ENCODE measurements at regions not wholly inside any gene's neighbourhood (a gene's known extent, or its start where the extent isn't known, plus 50 kb on each side); places are given as distances from the start of the nearest gene placed in this dataset.
"Not testable (repeated sequence)": the region's sequence is repeated elsewhere in the genome, so short reads cannot be mapped to it uniquely, and the experiment has no call there.

DNA sequence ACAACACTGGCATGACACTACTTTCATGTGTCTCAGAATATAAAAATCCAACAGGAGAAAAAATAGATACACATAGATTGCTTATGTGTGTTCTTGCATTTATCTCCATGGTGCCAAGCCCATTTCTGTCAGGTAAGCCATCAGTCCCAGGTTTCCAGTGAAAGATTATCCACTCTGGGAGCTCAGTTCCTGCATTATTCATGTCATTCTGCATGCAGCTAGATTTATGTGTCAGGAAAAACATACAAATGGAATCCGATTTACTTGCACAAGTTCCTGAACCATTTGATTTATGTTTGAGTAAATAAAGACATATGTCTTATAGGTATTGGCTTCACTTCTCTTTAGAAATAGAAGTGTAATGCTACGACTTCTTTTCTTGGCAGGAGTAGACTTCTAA, 569.7 kb downstream of the KCNJ2 start:
- H3K27me3 ChIP-seq (ENCODE audit: control insufficient read depth, insufficient read depth, low read length), result no peaks in the 10 kb centered on the region
- H3K9me3 ChIP-seq (ENCODE audit: control insufficient read depth, low read length), result no peaks in the 10 kb centered on the region
- H3K9ac ChIP-seq (ENCODE audit: low read length), result no peak overlapping the region
- H3K4me3 ChIP-seq (ENCODE audit: low read length), result no peak overlapping the region
- no peaks in the 10 kb centered on the region for H3K4me1 ChIP-seq (ENCODE audit: control insufficient read depth, insufficient read depth, low read length)
- H3K36me3 ChIP-seq (ENCODE audit: control insufficient read depth, insufficient read depth, low read length), result no peaks in the 10 kb centered on the region

DNA sequence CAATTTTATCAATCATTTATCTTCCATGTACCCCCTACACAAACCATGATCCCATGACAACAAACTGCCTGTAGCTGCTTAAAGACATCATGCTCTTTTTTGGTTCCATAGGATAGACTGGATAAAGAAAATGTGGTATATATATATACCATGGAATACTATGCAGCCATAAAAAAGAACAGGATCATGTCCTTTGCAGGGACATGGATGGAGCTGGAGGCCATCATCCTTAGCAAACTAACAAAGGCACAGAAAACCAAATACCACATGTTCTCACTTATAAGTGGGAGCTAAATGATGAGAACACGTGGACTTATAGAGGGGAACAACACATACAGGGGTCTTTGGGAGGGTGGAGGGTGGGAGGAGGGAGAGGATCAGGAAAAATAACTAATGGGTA, 577.2 kb downstream of the KCNJ2 start:
- not testable (repeated sequence) for H3K9ac ChIP-seq (ENCODE audit: low read length); H3K9me3 ChIP-seq (ENCODE audit: control insufficient read depth, low read length); H3K36me3 ChIP-seq (ENCODE audit: control insufficient read depth, insufficient read depth, low read length); H3K4me1 ChIP-seq (ENCODE audit: control insufficient read depth, insufficient read depth, low read length); H3K27me3 ChIP-seq (ENCODE audit: control insufficient read depth, insufficient read depth, low read length); H3K4me3 ChIP-seq (ENCODE audit: low read length)

DNA sequence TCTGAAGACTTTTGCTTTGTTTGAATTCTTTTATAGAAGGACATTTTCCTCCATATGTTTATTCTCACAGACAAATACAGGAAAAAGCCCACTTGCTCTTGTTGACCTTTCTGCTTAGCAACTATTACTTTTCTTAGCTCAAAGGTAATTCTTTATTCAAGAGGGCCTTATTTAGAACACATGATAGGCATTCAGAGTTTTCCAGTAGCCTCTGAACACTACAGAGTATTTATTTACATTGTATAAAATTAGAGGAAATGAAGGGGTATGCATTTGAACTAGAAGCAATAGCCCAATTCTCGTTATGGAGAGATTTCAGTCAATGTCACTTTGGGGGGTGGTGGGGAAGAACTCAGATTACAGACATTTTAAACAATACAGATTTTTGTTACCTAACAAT, 581.7 kb downstream of the KCNJ2 start:
- H3K4me1 ChIP-seq (ENCODE audit: control insufficient read depth, insufficient read depth, low read length), result no peaks in the 10 kb centered on the region
- H3K9me3 ChIP-seq (ENCODE audit: control insufficient read depth, low read length), result no peaks in the 10 kb centered on the region
- no peak overlapping the region for H3K4me3 ChIP-seq (ENCODE audit: low read length)
- H3K36me3 ChIP-seq (ENCODE audit: control insufficient read depth, insufficient read depth, low read length), result no peaks in the 10 kb centered on the region
- H3K9ac ChIP-seq (ENCODE audit: low read length), result no peak overlapping the region
- H3K27me3 ChIP-seq (ENCODE audit: control insufficient read depth, insufficient read depth, low read length), result no peaks in the 10 kb centered on the region

DNA sequence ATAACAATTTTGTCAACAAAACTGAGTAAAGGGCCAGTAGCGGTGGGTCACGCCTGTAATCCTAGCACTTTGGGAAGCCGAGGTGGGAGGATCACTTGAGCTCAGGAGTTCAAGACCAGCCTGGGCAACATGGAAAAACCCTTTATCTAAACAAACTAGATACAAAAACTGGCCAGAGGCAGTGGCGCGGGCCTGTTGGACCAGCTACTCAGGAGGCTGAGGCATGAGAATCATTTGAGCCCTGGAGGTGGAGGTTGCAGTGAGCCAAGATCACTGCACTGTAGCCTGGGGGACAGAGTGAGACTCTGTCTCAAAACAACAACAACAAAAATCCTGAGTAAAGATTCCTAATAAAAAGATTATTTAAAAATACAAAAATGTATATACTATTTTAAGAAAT, 583.1 kb downstream of the KCNJ2 start:
- H3K9ac ChIP-seq (ENCODE audit: low read length); H3K4me1 ChIP-seq (ENCODE audit: control insufficient read depth, insufficient read depth, low read length); H3K4me3 ChIP-seq (ENCODE audit: low read length); H3K27me3 ChIP-seq (ENCODE audit: control insufficient read depth, insufficient read depth, low read length); H3K9me3 ChIP-seq (ENCODE audit: control insufficient read depth, low read length); H3K36me3 ChIP-seq (ENCODE audit: control insufficient read depth, insufficient read depth, low read length): not testable (repeated sequence)

- Histone ChIP-seq H3K4me1 (ENCODE audit: control insufficient read depth, insufficient read depth, low read length) (no peaks in the 10 kb centered on the region), H3K4me3 (ENCODE audit: low read length) (no peak overlapping the region), H3K27me3 (ENCODE audit: control insufficient read depth, insufficient read depth, low read length) (no peaks in the 10 kb centered on the region), H3K36me3 (ENCODE audit: control insufficient read depth, insufficient read depth, low read length) (no peaks in the 10 kb centered on the region), H3K9ac (ENCODE audit: low read length) (no peak overlapping the region), H3K9me3 (ENCODE audit: control insufficient read depth, low read length) (no peaks in the 10 kb centered on the region)
Measured at GRCh38 chr17:70752966-70753467, 583.7 kb downstream of the KCNJ2 start.

DNA sequence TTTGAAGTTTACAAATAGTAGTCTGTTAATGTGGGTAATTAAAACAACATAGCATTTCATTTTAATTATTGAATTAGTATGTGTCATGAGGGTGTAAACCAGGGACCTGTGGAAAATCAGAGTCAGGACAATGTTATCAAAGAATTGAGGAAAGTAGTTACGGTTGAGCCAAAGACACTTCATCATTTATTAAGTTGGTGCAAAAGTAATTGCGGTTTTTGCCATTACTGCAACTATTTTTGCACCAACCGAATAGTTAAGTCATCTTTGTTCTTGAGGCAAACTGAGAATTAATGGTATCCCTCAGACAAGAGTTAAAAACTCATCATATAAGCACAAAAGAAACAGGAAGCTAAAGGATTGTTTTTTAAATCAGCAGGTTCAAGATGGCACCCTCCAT, 593.7 kb downstream of the KCNJ2 start:
- Histone ChIP-seq H3K36me3 (ENCODE audit: control insufficient read depth, insufficient read depth, low read length) (no peaks in the 10 kb centered on the region), H3K9ac (ENCODE audit: low read length) (no peak overlapping the region), H3K27me3 (ENCODE audit: control insufficient read depth, insufficient read depth, low read length) (no peaks in the 10 kb centered on the region), H3K4me1 (ENCODE audit: control insufficient read depth, insufficient read depth, low read length) (no peaks in the 10 kb centered on the region), H3K4me3 (ENCODE audit: low read length) (no peak overlapping the region), H3K9me3 (ENCODE audit: control insufficient read depth, low read length) (no peaks in the 10 kb centered on the region)

GRCh38 chr17:70767102-70767701, 597.9 kb downstream of the KCNJ2 start:
- no peaks in the 10 kb centered on the region for H3K36me3 ChIP-seq (ENCODE audit: control insufficient read depth, insufficient read depth, low read length)
- no peak overlapping the region for H3K4me3 ChIP-seq (ENCODE audit: low read length)
- H3K9me3 ChIP-seq (ENCODE audit: control insufficient read depth, low read length), result no peaks in the 10 kb centered on the region

DNA sequence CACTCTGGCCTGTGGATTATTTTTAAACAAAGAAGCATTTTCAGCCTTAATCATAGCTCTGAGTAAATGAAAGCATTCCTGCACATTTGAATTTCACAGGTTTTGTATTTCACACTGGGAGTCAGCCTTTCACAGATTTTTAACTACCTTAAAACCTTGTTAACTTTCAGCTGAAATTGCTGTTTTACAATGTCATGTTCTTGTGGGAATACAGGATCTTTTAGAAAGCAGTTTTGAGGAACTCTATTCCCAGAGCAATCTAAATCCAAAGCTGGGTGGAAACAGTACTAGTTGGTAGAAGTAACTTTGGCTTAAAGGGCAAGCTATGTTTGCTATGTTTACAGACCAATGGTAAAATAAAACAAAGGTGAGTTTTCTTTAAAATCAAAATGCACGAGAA, 600.6 kb downstream of the KCNJ2 start:
- Histone ChIP-seq H3K4me3 (ENCODE audit: low read length) (no peak overlapping the region), H3K9me3 (ENCODE audit: control insufficient read depth, low read length) (no peaks in the 10 kb centered on the region), H3K4me1 (ENCODE audit: control insufficient read depth, insufficient read depth, low read length) (no peaks in the 10 kb centered on the region), H3K9ac (ENCODE audit: low read length) (no peak overlapping the region), H3K36me3 (ENCODE audit: control insufficient read depth, insufficient read depth, low read length) (no peaks in the 10 kb centered on the region), H3K27me3 (ENCODE audit: control insufficient read depth, insufficient read depth, low read length) (no peaks in the 10 kb centered on the region)

More at GRCh38 chr17:70767102-70767701, 597.9 kb downstream of the KCNJ2 start:
- no peak overlapping the region for H3K9ac ChIP-seq (ENCODE audit: low read length)
- no peaks in the 10 kb centered on the region for H3K27me3 ChIP-seq (ENCODE audit: control insufficient read depth, insufficient read depth, low read length)
- no peaks in the 10 kb centered on the region for H3K4me1 ChIP-seq (ENCODE audit: control insufficient read depth, insufficient read depth, low read length)

DNA sequence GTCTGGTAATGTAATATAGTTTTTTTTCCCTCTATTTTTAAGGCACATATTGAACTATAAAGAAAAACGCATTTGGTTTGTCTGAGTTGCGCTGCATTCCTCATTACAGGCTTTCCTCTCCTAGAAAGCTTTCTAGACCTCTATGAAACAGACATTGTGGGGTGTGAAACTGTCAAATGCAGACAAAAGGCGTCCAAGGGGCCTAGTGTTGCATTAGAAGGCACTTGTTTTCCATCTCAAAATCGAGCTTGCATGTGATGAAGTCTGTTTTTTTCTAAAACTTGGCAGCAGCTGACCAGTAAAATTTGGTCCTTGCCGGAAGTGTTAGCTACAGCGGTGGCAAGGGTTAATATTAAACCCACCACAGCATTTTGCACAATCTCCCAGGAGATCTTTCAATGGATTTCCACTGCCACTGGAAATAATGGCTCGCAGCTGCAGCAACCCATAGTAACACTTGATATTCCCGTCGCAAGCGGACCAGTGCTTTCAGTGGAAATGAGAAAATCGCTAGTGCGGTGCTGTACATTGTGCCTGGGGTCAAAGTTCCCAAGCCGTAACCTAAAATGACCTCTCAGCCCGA, 602.6 kb downstream of the KCNJ2 start:
- Histone ChIP-seq H3K9me3 (ENCODE audit: control insufficient read depth, low read length) (no peaks in the 10 kb centered on the region), H3K4me1 (ENCODE audit: control insufficient read depth, insufficient read depth, low read length) (no peaks in the 10 kb centered on the region), H3K27me3 (ENCODE audit: control insufficient read depth, insufficient read depth, low read length) (no peaks in the 10 kb centered on the region), H3K4me3 (ENCODE audit: low read length) (no peak overlapping the region), H3K36me3 (ENCODE audit: control insufficient read depth, insufficient read depth, low read length) (no peaks in the 10 kb centered on the region), H3K9ac (ENCODE audit: low read length) (no peak overlapping the region)

DNA sequence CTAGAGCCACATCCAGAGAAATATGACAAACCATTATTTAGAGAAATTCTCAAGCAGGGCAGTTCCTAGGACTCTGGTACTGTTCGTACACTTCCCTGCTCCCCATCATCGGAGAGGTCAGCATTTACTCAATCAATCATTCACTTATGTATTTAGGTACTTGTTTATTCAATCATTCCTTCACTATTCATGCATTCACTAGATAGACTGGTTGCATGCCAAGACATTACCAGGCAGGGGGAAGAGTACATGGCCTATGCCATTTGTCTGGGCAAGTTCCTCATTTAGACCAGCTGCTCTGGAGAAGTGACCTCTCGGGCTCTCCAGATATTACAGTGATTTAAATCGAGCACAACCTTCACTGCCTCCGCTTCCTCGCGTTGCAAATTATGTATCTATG, 603.4 kb downstream of the KCNJ2 start:
- Histone ChIP-seq H3K36me3 (ENCODE audit: control insufficient read depth, insufficient read depth, low read length) (no peaks in the 10 kb centered on the region), H3K4me1 (ENCODE audit: control insufficient read depth, insufficient read depth, low read length) (no peaks in the 10 kb centered on the region), H3K4me3 (ENCODE audit: low read length) (no peak overlapping the region), H3K9me3 (ENCODE audit: control insufficient read depth, low read length) (no peaks in the 10 kb centered on the region), H3K27me3 (ENCODE audit: control insufficient read depth, insufficient read depth, low read length) (no peaks in the 10 kb centered on the region), H3K9ac (ENCODE audit: low read length) (no peak overlapping the region)

GRCh38 chr17:70773258-70773657, 603.9 kb downstream of the KCNJ2 start:
- Histone ChIP-seq H3K36me3 (ENCODE audit: control insufficient read depth, insufficient read depth, low read length) (no peaks in the 10 kb centered on the region), H3K4me1 (ENCODE audit: control insufficient read depth, insufficient read depth, low read length) (no peaks in the 10 kb centered on the region), H3K27me3 (ENCODE audit: control insufficient read depth, insufficient read depth, low read length) (no peaks in the 10 kb centered on the region), H3K9ac (ENCODE audit: low read length) (no peak overlapping the region), H3K4me3 (ENCODE audit: low read length) (no peak overlapping the region), H3K9me3 (ENCODE audit: control insufficient read depth, low read length) (no peaks in the 10 kb centered on the region)

DNA sequence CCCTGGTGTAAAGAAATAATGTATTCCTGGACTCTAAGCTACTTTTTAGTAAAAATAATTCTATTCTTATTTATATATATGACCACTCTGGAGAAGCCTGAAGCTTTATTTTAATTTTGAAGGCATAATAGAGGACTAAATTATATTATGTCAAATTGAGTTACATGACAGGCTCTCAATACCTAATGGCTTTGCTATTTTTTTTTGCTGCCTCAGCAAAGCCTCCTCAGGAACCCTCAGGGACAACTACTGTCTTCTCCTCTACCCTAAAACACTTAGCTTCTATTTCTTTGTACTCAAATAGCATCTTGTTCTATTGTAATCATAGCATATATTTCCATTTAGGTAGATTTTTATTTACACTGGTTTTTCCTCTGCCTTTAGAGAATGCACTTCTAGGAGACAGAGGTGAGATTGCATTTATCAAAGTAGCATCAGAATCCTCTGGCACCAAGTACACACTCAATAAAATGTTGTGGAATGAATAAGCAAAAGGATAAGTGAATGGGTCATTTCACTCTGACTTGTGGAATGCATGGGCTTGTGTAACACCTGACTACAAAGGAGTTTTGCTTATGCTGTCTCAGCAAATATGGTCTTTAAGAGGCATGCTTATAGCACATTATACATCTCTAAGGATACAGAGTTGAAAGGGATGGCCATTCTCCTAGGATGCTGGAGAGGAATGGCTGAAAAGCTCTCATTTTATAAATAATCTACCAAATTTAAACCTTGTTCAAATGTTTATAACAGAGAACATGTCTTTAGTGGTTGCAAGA, 605.2 kb downstream of the KCNJ2 start:
- Histone ChIP-seq H3K4me1 (ENCODE audit: control insufficient read depth, insufficient read depth, low read length) (no peaks in the 10 kb centered on the region), H3K36me3 (ENCODE audit: control insufficient read depth, insufficient read depth, low read length) (no peaks in the 10 kb centered on the region), H3K9me3 (ENCODE audit: control insufficient read depth, low read length) (no peaks in the 10 kb centered on the region), H3K27me3 (ENCODE audit: control insufficient read depth, insufficient read depth, low read length) (no peaks in the 10 kb centered on the region), H3K9ac (ENCODE audit: low read length) (no peak overlapping the region), H3K4me3 (ENCODE audit: low read length) (no peak overlapping the region)

Measured in mucosa of stomach (tissue), 1 donor.